ENCODE measurements at regions not wholly inside any gene's neighbourhood (a gene's known extent, or its start where the extent isn't known, plus 50 kb on each side); places are given as distances from the start of the nearest gene placed in this dataset.
"Not testable (repeated sequence)": the region's sequence is repeated elsewhere in the genome, so short reads cannot be mapped to it uniquely, and the experiment has no call there.

- no peak for DNase-seq (ENCODE audit: low read depth in 2 of 2)
Measured at GRCh38 chr13:103517768-103518102, 451.5 kb upstream of the SLC10A2 start.

DNA sequence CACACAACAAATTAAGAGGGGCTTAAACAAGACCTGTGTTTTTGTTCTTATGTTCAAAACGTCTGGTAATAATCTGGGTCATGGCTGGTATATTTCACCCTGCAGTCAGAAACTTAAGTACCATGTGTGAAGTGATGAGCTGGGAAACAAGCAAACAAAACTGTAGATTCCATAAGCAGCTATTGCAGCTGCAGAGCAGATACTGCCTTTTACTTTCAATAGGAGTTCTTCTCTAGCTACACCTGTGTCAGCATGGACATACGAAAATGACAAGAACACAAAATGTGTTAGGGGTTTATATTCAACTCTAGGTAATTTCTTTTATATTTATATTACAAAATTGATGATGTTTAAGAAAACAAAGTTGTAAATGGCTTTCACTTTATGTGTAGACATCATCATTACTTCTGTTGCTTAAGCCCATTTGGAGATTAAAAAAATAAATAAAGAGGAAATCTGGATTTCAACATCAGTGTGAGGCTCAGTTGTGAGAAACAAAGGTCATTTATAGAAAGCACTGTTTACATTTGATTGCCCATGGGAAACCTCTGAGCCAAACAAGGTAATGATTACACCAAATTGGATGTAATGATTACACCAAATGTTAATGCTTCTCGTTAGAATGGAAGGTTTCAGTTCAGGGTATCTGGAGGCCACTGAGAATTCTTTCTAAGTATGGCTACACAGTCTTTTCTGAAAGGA lies 451.0 kb upstream of the SLC10A2 start:
- no peak for DNase-seq (ENCODE audit: low read depth in 2 of 2)

- DNase-seq (ENCODE audit: low read depth in 2 of 2), result no peak
Measured at GRCh38 chr13:103516015-103516795, 450.0 kb upstream of the SLC10A2 start.

DNA sequence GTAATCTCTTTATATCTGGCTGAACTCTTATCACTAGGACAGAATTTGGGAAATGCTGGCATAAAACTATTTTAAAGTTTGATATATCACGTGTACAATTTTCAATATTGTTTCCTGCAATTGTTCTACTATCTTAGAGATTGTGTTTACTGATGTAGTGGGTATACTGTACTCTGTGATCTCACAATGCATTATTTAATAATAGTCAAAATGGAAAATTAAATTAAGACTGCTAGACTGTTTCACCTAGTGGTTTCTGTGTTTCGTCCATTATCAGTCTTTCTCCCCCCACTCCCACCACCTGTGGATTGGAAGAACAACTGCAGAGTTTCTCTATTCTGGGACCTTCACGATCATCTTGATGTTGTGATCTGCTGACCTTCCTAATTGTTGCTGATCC lies 449.2 kb upstream of the SLC10A2 start:
- no peak for DNase-seq (ENCODE audit: low read depth in 2 of 2)

DNA sequence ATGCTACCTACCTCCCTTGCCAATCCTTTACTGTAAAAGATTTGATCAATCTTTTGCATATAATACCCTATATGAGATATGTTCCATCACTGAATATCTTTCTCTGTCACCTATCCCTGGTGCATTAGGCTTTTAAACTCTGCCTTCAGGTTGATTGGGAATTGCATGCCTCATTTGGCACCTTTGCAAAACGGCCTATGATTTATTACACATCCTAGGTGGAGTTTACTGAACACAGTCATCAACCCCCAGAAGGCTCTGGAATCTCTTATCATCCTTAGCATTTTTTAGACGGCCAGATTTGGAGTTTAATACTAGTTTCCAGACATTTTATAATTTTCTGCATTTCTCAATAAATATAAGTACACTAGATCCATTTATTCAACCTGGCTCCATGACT lies 448.4 kb upstream of the SLC10A2 start:
- no peak for DNase-seq (ENCODE audit: low read depth in 2 of 2)

GRCh38 chr13:103514188-103514587 lies 448.0 kb upstream of the SLC10A2 start:
- no peak for DNase-seq (ENCODE audit: low read depth in 2 of 2)

DNA sequence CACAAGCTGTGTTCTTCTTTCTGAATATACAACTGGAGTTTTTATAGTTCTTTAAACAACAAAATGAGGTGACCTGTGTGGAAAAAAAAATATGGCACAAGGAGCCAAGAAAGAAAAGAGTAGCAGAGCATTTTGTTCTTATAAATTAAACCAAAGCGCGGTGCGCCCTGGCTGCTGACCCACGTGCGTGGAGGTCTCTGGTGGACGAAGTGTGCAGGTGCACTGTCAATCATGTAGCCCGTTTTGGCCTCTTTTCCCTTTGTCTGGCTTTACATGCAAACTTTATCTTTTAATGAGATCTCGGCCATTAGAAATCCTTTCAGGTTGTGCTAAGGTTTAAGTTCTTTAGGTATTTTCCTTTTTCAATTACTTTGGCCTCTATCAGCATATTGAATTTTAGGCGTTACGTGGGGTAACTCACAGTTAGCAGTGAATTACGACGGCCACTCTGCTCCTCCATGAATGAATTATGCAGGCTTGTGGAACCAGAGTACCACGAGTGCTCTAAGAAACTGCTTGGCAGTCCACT lies 443.9 kb upstream of the SLC10A2 start:
- no peak for DNase-seq (ENCODE audit: low read depth in 2 of 2)

DNA sequence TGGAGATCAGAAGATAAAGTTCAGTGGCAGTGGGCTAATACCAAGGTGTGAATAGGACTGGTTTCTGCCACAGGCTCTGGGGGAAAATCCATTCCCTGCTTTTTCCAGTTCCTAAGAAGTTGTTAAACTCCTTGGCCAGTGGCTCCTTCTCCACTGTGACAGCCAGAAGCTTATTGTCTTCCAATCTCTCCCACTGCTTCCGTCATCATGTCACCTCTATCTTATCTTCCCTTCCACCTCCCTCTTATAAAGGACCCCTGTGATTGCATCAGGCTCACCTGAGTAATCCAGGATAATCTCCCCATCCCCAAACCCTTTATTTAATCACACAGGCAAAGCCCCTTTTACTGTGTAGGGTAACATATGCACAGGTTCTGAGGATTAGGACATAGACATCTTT lies 431.2 kb upstream of the SLC10A2 start:
- no peak for DNase-seq (ENCODE audit: low read depth in 2 of 2)

DNA sequence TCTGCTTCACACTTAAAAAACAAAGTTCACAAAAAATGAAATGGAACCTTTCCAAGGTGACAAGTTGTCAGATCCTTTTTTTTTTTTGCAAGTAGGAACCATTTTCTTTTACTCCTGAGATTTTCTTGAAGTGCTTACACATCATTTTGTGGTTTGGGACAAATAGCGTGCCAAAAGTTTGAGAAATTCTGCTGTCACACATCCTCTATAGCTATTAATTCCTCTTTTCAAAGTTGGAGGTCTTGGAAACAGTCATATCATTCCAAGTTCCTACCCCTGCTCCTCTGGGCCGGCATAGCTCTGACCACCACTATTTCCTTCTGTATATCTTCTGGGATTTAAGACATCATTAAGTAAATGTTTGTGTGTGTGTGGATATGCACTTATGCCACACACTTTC lies 421.6 kb upstream of the SLC10A2 start:
- no peak for DNase-seq (ENCODE audit: low read depth in 2 of 2)

- no peak for DNase-seq (ENCODE audit: low read depth in 2 of 2)
Measured at GRCh38 chr13:103473081-103473480, 406.9 kb upstream of the SLC10A2 start.

DNA sequence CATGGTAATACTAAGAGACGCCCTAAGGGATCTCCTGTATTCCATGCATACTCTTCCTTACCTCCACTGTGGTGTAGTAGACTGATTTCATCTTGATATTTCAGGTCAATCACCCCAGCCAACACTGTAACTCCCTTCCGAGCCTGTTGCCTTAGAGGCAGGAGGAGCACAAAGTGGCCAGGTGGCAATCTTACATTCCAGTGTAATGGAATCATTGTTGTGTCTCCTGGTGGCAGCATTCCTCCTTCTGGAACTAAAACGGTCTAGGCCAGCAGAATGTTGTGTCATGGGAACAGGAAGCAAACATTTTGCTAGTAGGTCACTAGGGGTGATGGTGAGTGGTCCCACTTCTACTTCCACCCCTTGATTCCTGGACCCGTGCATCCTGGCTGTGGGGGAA lies 405.7 kb upstream of the SLC10A2 start:
- DNase-seq (ENCODE audit: low read depth in 2 of 2), result no peak

DNA sequence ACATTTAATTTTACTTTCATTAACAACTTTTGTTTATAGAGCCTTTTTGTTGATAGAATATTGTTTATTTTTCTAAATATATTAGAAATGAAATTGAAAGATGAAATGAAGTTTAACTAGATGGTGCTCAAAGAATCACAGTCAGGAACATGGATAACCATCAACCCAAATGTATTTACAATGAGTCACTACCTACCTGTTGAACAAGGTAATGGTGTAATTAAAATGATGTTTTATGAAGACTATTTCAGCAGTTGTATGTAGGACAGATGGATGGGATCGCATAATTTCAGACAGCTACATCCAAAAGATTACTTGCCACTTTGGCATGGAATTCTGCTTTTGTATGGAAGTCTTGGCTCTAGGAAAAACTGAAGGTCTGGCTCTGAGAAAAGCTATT lies 403.6 kb upstream of the SLC10A2 start:
- DNase-seq (ENCODE audit: low read depth in 2 of 2), result no peak

DNA sequence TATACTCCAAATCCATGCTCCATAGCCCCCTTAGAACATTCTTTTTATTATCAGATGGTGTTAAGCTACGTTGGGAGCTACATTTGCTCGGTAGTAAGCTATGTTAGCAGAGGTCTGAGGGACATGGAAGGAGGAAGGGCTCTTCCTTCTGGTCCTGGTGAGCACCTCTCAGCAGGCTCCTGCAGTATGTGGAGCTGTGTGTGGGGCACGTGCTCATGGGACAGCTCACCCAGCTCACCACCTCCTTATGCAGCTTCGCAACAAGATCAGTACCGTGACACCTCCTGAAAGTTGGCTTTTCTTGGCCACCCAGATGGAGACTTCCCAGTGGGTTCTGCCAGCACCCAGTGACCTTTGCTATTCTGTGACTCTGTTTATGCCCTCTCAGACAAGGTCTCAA lies 400.5 kb upstream of the SLC10A2 start:
- no peak for DNase-seq (ENCODE audit: low read depth in 2 of 2)

GRCh38 chr13:103460246-103460645 lies 394.0 kb upstream of the SLC10A2 start:
- not testable (repeated sequence) for DNase-seq (ENCODE audit: low read depth in 2 of 2)

GRCh38 chr13:103457050-103457449 lies 390.8 kb upstream of the SLC10A2 start:
- DNase-seq (ENCODE audit: low read depth in 2 of 2), result not testable (repeated sequence)

GRCh38 chr13:103451656-103452055 lies 385.4 kb upstream of the SLC10A2 start:
- no peak for DNase-seq (ENCODE audit: low read depth in 2 of 2)

- DNase-seq (ENCODE audit: low read depth in 2 of 2), result no peak
Measured at GRCh38 chr13:103443604-103444003, 377.4 kb upstream of the SLC10A2 start.

GRCh38 chr13:103437651-103438050 lies 371.4 kb upstream of the SLC10A2 start:
- no peak for DNase-seq (ENCODE audit: low read depth in 2 of 2)

- no peak for DNase-seq (ENCODE audit: low read depth in 2 of 2)
Measured at GRCh38 chr13:103436057-103436654, 369.9 kb upstream of the SLC10A2 start.

- no peak for DNase-seq (ENCODE audit: low read depth in 2 of 2)
Measured at GRCh38 chr13:103431856-103432255, 365.6 kb upstream of the SLC10A2 start.

GRCh38 chr13:103430368-103430767 lies 364.2 kb upstream of the SLC10A2 start:
- DNase-seq (ENCODE audit: low read depth in 2 of 2), result no peak

DNA sequence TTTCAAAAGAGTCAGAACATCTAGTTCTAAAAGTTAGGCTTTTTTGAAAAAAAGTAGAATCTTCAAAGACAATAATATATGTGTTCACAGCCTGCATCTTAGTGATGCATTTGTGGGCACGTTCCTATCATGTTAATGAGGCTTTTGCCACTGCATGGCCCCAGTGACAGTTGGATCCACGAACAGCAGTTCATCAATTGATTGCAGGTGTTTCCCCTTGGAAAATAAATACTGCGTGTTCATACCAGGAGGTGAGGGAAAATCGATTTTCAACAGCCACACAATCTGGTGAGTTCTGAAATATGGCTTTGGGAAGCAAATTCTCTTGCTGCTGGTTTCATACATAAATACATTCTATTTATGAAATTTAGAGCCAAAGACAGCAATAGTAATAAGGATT lies 343.8 kb upstream of the SLC10A2 start:
- no peak for DNase-seq (ENCODE audit: low read depth in 2 of 2)

DNA sequence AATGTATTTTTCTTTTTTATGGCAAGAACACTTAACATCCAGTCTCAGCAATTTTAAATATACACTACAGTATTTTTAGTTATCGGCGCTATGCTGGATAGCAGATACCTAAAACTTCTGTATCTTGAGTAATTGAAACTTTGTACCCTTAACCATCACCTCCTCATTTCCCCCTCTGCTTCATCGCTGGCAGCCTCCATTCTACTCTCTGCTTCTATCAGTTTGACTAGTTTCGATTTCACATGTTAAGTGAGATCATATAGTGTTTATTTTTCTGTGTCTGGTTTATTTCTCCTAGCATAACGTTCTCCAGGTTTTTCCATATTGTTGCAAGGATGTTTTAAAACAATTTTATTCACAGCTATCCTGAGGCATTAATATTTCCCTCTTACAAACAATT lies 340.8 kb upstream of the SLC10A2 start:
- DNase-seq (ENCODE audit: low read depth in 2 of 2), result no peak
